ENCODE measurements at regions not wholly inside any gene's neighbourhood (a gene's known extent, or its start where the extent isn't known, plus 50 kb on each side); places are given as distances from the start of the nearest gene placed in this dataset.

DNA sequence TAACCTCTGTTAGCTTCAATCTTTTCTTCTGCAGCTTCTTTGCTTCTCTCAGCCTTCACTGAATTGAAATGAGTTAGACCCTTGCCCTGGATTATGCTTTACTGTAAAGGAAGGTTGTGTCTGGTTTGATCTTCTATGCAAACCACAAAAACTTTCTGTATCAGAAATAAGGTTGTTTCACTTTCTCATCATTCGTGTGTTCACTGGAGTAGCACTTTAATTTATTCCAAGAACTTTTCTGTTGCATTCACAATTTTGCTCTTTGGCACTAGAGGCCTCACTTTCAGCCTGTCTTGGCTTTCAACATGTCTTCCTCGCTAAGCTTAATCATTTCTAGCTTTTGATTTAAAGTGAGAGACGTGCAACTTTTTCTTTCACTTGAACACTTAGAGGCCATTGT is 365.3 kb downstream of the TDRD15 start:
- Histone ChIP-seq H4K91ac (ENCODE audit: low read depth, low read length, poor library complexity) (no peak overlapping the region), H3K14ac (ENCODE audit: low read length) (no peak overlapping the region), H3K4me3 (ENCODE audit: low read length in 2 of 2) (no peak overlapping the region), H2AK5ac (ENCODE audit: low read depth, low read length) (no peak overlapping the region), H3K9ac (ENCODE audit: low read depth, low read length, poor library complexity) (no peak overlapping the region), H3K27ac (replicated peaks; ENCODE audit: low read length) (no peak overlapping the region), H3K9me3 (replicated peaks in 1 of 2; ENCODE audit: control insufficient read depth in 2 of 2, insufficient read depth in 1 of 2, low read depth in 1 of 2, low read length in 2 of 2) (peaks cover 0 to 2% of the 10 kb centered on the region in 2 donors), H3K36me3 (replicated peaks in 1 of 2; ENCODE audit: control insufficient read depth in 2 of 2, insufficient read depth in 2 of 2, low read length in 2 of 2) (no peaks in the 10 kb centered on the region), H2BK5ac (ENCODE audit: low read length) (no peak overlapping the region), H2BK120ac (ENCODE audit: low read depth, low read length) (no peak overlapping the region), H2AFZ (ENCODE audit: low read length) (no peak overlapping the region), H3K23ac (ENCODE audit: low read depth, low read length, poor library complexity) (no peak overlapping the region), H2BK12ac (ENCODE audit: low read length) (no peak overlapping the region), H3K4me1 (ENCODE audit: control insufficient read depth in 2 of 2, insufficient read depth in 1 of 2, low read depth in 1 of 2, low read length in 2 of 2) (no peaks in the 10 kb centered on the region), H4K8ac (ENCODE audit: low read depth, low read length) (no peak overlapping the region), H3K27me3 (ENCODE audit: control insufficient read depth in 3 of 3, insufficient read depth in 3 of 3, low read depth in 1 of 3, low read length in 3 of 3) (no peaks in the 10 kb centered on the region), H3K79me1 (ENCODE audit: low read depth, low read length) (no peaks in the 10 kb centered on the region), H3K18ac (ENCODE audit: low read length) (no peak overlapping the region), H2BK15ac (ENCODE audit: low read length) (no peak overlapping the region), H3K4ac (ENCODE audit: low read length) (no peak overlapping the region), H3K4me2 (ENCODE audit: insufficient read depth, low read length, poor library complexity, severe bottlenecking) (no peak overlapping the region)
- no CpG with 5 or more reads among the region's 3 CpGs for WGBS, 2 donors (ENCODE audit: extremely low coverage in 2 of 2, insufficient read length in 2 of 2, insufficient replicate concordance in 1 of 2)
- no peak for DNase-seq (ENCODE audit: low spot score)

DNA sequence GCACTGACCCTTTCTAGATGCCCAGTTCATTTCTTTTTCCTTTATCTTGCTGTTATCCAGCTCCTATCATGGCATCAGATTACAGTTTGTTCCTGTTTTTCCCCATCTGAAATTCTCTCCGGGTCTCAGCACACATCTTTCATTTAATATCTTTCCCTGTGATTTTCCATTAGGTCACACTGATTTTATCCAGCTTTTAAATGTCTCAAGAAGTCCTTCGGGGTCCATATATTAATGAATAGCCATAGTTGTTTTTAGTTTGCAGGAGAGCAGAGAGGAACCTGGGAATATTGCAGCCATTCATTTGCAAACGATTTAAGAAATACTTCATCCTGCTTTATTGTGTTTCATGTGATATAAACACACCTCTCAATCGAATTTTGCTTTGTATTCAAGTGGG is 374.2 kb downstream of the TDRD15 start:
- no peak for DNase-seq (ENCODE audit: low spot score)
- no CpG with 5 or more reads among the region's 4 CpGs for WGBS, 2 donors (ENCODE audit: extremely low coverage in 2 of 2, insufficient read length in 2 of 2, insufficient replicate concordance in 1 of 2)

GRCh38 chr2:21500401-21500945 is 376.7 kb downstream of the TDRD15 start:
- no CpG with 5 or more reads among the region's 4 CpGs for WGBS, 2 donors (ENCODE audit: extremely low coverage in 2 of 2, insufficient read length in 2 of 2, insufficient replicate concordance in 1 of 2)
- Histone ChIP-seq H2BK120ac (ENCODE audit: low read depth, low read length) (no peak overlapping the region), H3K27me3 (ENCODE audit: control insufficient read depth in 3 of 3, insufficient read depth in 3 of 3, low read depth in 1 of 3, low read length in 3 of 3) (no peaks in the 10 kb centered on the region)

More for the DNA sequence above, 374.2 kb downstream of the TDRD15 start:
- no peak overlapping the region for H3K9ac ChIP-seq (ENCODE audit: low read depth, low read length, poor library complexity)
- H3K4ac ChIP-seq (ENCODE audit: low read length), result no peak overlapping the region
- no peak overlapping the region for H3K4me2 ChIP-seq (ENCODE audit: insufficient read depth, low read length, poor library complexity, severe bottlenecking)
- H2AK5ac ChIP-seq (ENCODE audit: low read depth, low read length), result no peak overlapping the region
- H3K4me3 ChIP-seq (ENCODE audit: low read length in 2 of 2), result no peak overlapping the region
- H2AFZ ChIP-seq (ENCODE audit: low read length), result no peak overlapping the region
- H4K8ac ChIP-seq (ENCODE audit: low read depth, low read length), result no peak overlapping the region
- no peaks in the 10 kb centered on the region for H3K79me1 ChIP-seq (ENCODE audit: low read depth, low read length)
- no peak overlapping the region for H2BK15ac ChIP-seq (ENCODE audit: low read length)
- H4K91ac ChIP-seq (ENCODE audit: low read depth, low read length, poor library complexity), result no peak overlapping the region
- H2BK120ac ChIP-seq (ENCODE audit: low read depth, low read length), result no peak overlapping the region
- no peaks in the 10 kb centered on the region for H3K36me3 ChIP-seq (replicated peaks in 1 of 2; ENCODE audit: control insufficient read depth in 2 of 2, insufficient read depth in 2 of 2, low read length in 2 of 2)
- H2BK5ac ChIP-seq (ENCODE audit: low read length), result no peak overlapping the region
- H3K27me3 ChIP-seq (ENCODE audit: control insufficient read depth in 3 of 3, insufficient read depth in 3 of 3, low read depth in 1 of 3, low read length in 3 of 3), result no peaks in the 10 kb centered on the region
- H2BK12ac ChIP-seq (ENCODE audit: low read length), result no peak overlapping the region
- no peak overlapping the region for H3K18ac ChIP-seq (ENCODE audit: low read length)
- no peak overlapping the region for H3K27ac ChIP-seq (replicated peaks; ENCODE audit: low read length)
- H3K14ac ChIP-seq (ENCODE audit: low read length), result no peak overlapping the region
- no peaks in the 10 kb centered on the region for H3K4me1 ChIP-seq (ENCODE audit: control insufficient read depth in 2 of 2, insufficient read depth in 1 of 2, low read depth in 1 of 2, low read length in 2 of 2)
- H3K23ac ChIP-seq (ENCODE audit: low read depth, low read length, poor library complexity), result no peak overlapping the region
- no peaks in the 10 kb centered on the region for H3K9me3 ChIP-seq (replicated peaks in 1 of 2; ENCODE audit: control insufficient read depth in 2 of 2, insufficient read depth in 1 of 2, low read depth in 1 of 2, low read length in 2 of 2)

GRCh38 chr2:21501376-21502027 is 377.7 kb downstream of the TDRD15 start:
- DNase-seq (ENCODE audit: low spot score), result no peak
- Histone ChIP-seq H2AK5ac (ENCODE audit: low read depth, low read length) (no peak overlapping the region), H2BK15ac (ENCODE audit: low read length) (no peak overlapping the region), H3K79me1 (ENCODE audit: low read depth, low read length) (no peaks in the 10 kb centered on the region), H3K9me3 (replicated peaks in 1 of 2; ENCODE audit: control insufficient read depth in 2 of 2, insufficient read depth in 1 of 2, low read depth in 1 of 2, low read length in 2 of 2) (no peaks in the 10 kb centered on the region), H2BK12ac (ENCODE audit: low read length) (no peak overlapping the region), H2BK5ac (ENCODE audit: low read length) (no peak overlapping the region), H3K4ac (ENCODE audit: low read length) (no peak overlapping the region), H3K4me1 (ENCODE audit: control insufficient read depth in 2 of 2, insufficient read depth in 1 of 2, low read depth in 1 of 2, low read length in 2 of 2) (no peaks in the 10 kb centered on the region), H2BK120ac (ENCODE audit: low read depth, low read length) (no peak overlapping the region), H3K27me3 (ENCODE audit: control insufficient read depth in 3 of 3, insufficient read depth in 3 of 3, low read depth in 1 of 3, low read length in 3 of 3) (no peaks in the 10 kb centered on the region), H3K18ac (ENCODE audit: low read length) (no peak overlapping the region), H4K91ac (ENCODE audit: low read depth, low read length, poor library complexity) (no peak overlapping the region), H3K23ac (ENCODE audit: low read depth, low read length, poor library complexity) (no peak overlapping the region), H3K4me3 (ENCODE audit: low read length in 2 of 2) (no peak overlapping the region), H3K36me3 (replicated peaks in 1 of 2; ENCODE audit: control insufficient read depth in 2 of 2, insufficient read depth in 2 of 2, low read length in 2 of 2) (no peaks in the 10 kb centered on the region), H2AFZ (ENCODE audit: low read length) (no peak overlapping the region), H3K27ac (replicated peaks; ENCODE audit: low read length) (no peak overlapping the region), H4K8ac (ENCODE audit: low read depth, low read length) (no peak overlapping the region), H3K14ac (ENCODE audit: low read length) (no peak overlapping the region), H3K9ac (ENCODE audit: low read depth, low read length, poor library complexity) (no peak overlapping the region), H3K4me2 (ENCODE audit: insufficient read depth, low read length, poor library complexity, severe bottlenecking) (no peak overlapping the region)
- no CpG with 5 or more reads among the region's 5 CpGs for WGBS, 2 donors (ENCODE audit: extremely low coverage in 2 of 2, insufficient read length in 2 of 2, insufficient replicate concordance in 1 of 2)

More at GRCh38 chr2:21500401-21500945, 376.7 kb downstream of the TDRD15 start:
- Histone ChIP-seq H3K9me3 (replicated peaks in 1 of 2; ENCODE audit: control insufficient read depth in 2 of 2, insufficient read depth in 1 of 2, low read depth in 1 of 2, low read length in 2 of 2) (no peaks in the 10 kb centered on the region), H2BK15ac (ENCODE audit: low read length) (no peak overlapping the region), H2BK5ac (ENCODE audit: low read length) (no peak overlapping the region), H4K91ac (ENCODE audit: low read depth, low read length, poor library complexity) (no peak overlapping the region), H3K79me1 (ENCODE audit: low read depth, low read length) (no peaks in the 10 kb centered on the region), H2BK12ac (ENCODE audit: low read length) (no peak overlapping the region), H3K14ac (ENCODE audit: low read length) (no peak overlapping the region), H2AFZ (ENCODE audit: low read length) (no peak overlapping the region), H2AK5ac (ENCODE audit: low read depth, low read length) (no peak overlapping the region), H3K27ac (replicated peaks; ENCODE audit: low read length) (no peak overlapping the region), H3K23ac (ENCODE audit: low read depth, low read length, poor library complexity) (no peak overlapping the region), H3K4me1 (ENCODE audit: control insufficient read depth in 2 of 2, insufficient read depth in 1 of 2, low read depth in 1 of 2, low read length in 2 of 2) (no peaks in the 10 kb centered on the region), H3K4me3 (ENCODE audit: low read length in 2 of 2) (no peak overlapping the region), H4K8ac (ENCODE audit: low read depth, low read length) (no peak overlapping the region), H3K36me3 (replicated peaks in 1 of 2; ENCODE audit: control insufficient read depth in 2 of 2, insufficient read depth in 2 of 2, low read length in 2 of 2) (no peaks in the 10 kb centered on the region), H3K4ac (ENCODE audit: low read length) (no peak overlapping the region), H3K9ac (ENCODE audit: low read depth, low read length, poor library complexity) (no peak overlapping the region), H3K4me2 (ENCODE audit: insufficient read depth, low read length, poor library complexity, severe bottlenecking) (no peak overlapping the region), H3K18ac (ENCODE audit: low read length) (no peak overlapping the region)
- DNase-seq (ENCODE audit: low spot score), result no peak
